Adrenal gland (tissue), 5 donors: ENCODE measurements at regions not wholly inside any gene's neighbourhood (a gene's known extent, or its start where the extent isn't known, plus 50 kb on each side); places are given as distances from the start of the nearest gene placed in this dataset.

ENCODE experiments used
- POLR2A ChIP-seq, 2 donors: fragments of 450-650 bp; IDR thresholded peaks; one replicate each; pipeline ENCODE4 v1.6.1; 2017; ENCODE audit warnings: antibody characterized with exemption in 2 of 2, mild to moderate bottlenecking in 2 of 2, moderate library complexity in 1 of 2
- TF ChIP-seq, protein P1 (sequence below), 6 experiments: fragments of 450-650 bp in 4 of 6; fragments of 200-600 bp in 2 of 6; sonication (generic) in 1 of 6; IDR thresholded peaks; 1 replicate in 5 of 6; 2 replicates in 1 of 6; pipeline versions ENCODE4 v1.5.1 to v1.8.0; 2016 to 2021; ENCODE audit warnings: antibody characterized with exemption in 6 of 6, mild to moderate bottlenecking in 2 of 6, moderate library complexity in 1 of 6
- donor health status: DM: no; HTN: no; CAD: no.

DNA sequence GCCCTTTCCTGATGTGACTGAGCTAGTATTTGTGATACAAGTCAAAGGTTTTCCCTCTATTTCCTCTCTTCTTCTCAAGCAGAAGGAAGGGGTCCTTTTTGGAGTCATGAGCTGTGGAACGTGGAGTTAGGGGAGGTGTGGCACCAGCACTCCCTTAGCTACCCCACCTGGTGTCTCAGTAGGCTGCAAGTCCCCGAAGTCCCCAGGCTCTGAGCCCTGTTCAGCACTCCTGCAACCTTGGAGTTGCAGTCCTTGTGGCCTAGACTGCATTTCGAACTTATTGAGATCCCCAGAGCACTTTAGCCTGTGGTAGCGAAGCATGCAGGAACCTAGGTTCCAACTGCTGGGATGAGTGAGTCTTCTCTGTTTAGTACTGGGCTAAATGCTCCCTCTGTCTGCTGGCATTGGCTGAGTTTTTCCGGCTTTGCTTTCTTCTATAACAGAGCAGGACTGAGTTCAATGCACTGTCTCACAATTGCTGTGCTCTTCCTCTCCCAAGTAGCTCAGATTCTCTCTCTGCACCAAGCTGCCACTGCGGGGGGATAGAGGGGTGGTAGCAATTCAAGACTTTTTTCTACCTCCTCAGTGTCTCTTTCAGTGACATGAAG is 600.7 kb upstream of the CDH9 start:
- no peak for TF ChIP-seq POLR2A (IDR thresholded peaks at IDR 0.05)
- TF ChIP-seq, protein P1, sequence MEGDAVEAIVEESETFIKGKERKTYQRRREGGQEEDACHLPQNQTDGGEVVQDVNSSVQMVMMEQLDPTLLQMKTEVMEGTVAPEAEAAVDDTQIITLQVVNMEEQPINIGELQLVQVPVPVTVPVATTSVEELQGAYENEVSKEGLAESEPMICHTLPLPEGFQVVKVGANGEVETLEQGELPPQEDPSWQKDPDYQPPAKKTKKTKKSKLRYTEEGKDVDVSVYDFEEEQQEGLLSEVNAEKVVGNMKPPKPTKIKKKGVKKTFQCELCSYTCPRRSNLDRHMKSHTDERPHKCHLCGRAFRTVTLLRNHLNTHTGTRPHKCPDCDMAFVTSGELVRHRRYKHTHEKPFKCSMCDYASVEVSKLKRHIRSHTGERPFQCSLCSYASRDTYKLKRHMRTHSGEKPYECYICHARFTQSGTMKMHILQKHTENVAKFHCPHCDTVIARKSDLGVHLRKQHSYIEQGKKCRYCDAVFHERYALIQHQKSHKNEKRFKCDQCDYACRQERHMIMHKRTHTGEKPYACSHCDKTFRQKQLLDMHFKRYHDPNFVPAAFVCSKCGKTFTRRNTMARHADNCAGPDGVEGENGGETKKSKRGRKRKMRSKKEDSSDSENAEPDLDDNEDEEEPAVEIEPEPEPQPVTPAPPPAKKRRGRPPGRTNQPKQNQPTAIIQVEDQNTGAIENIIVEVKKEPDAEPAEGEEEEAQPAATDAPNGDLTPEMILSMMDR (IDR thresholded peaks at IDR 0.05), result no peak
